Panc1 (cell line): ENCODE measurements at regions not wholly inside any gene's neighbourhood (a gene's known extent, or its start where the extent isn't known, plus 50 kb on each side); places are given as distances from the start of the nearest gene placed in this dataset.
"Not testable (repeated sequence)": the region's sequence is repeated elsewhere in the genome, so short reads cannot be mapped to it uniquely, and the experiment has no call there.

ENCODE experiments used
- ATAC-seq: fragments of 200-7000 bp; cut with Tn5 transposase; 2 replicates; pipeline ENCODE4 v1.9.1; 2020; ENCODE audit warnings: mild to moderate bottlenecking, moderate library complexity
- BruUV-seq: library from RNA; stranded (reverse); fragments of 400-500 nt; replicated peaks from 2 replicates; lab custom pipeline; 2021; lab: Mats Ljungman, UMichigan
- CTCF ChIA-PET: fragments of 300-600 bp; sonication (Branson Sonifier 250); formaldehyde crosslinking; loops from one replicate; lab custom pipeline; 2022; ENCODE audit warnings: antibody characterized with exemption; lab: Charles Lee
- POLR2A ChIA-PET: fragments of 300-600 bp; sonication (Branson Sonifier 250); formaldehyde crosslinking; loops from one replicate; lab custom pipeline; 2022; ENCODE audit warnings: antibody characterized with exemption; lab: Charles Lee
- DNase-seq: peaks from one replicate; pipeline ENCODE4 v3.0.0-alpha.2; 2010; ENCODE audit warnings: low read depth, low spot score
- H3K27ac ChIP-seq: 2 replicates; pipeline ENCODE4 v1.5.1; 2011; ENCODE audit warnings: mild to moderate bottlenecking, low read length, inconsistent platforms
- H3K27me3 ChIP-seq: fragments of 200-500 bp; sonication (Bioruptor generic); 2 replicates; pipeline ENCODE4 v1.6.0; 2014; ENCODE audit warnings: low read length, inconsistent platforms; ENCODE audit not compliant: control insufficient read depth, insufficient read depth
- H3K36me3 ChIP-seq: fragments of 200-500 bp; sonication (Bioruptor generic); 2 replicates; pipeline ENCODE4 v1.5.1; 2014; ENCODE audit warnings: inconsistent platforms, mild to moderate bottlenecking, low read length, moderate library complexity; ENCODE audit not compliant: control insufficient read depth, insufficient read depth
- H3K4me1 ChIP-seq: 2 replicates; pipeline ENCODE4 v1.5.1; 2011; ENCODE audit warnings: inconsistent platforms, mild to moderate bottlenecking, low read length, moderate library complexity; ENCODE audit not compliant: control insufficient read depth, insufficient read depth
- H3K4me3 ChIP-seq, 2 experiments: 2 replicates each; pipeline ENCODE4 v1.5.1; 2011 to 2012; ENCODE audit warnings: low read depth in 2 of 2, low read length in 2 of 2, mild to moderate bottlenecking in 2 of 2, inconsistent platforms in 1 of 2, moderate library complexity in 1 of 2
- H3K9me3 ChIP-seq: fragments of 200-500 bp; sonication (Bioruptor generic); 2 replicates; pipeline ENCODE4 v1.5.1; 2014; ENCODE audit warnings: low read depth, mild to moderate bottlenecking, inconsistent platforms, low read length, moderate library complexity; ENCODE audit not compliant: control insufficient read depth, insufficient read depth
- CTCF ChIP-seq: fragments of 450-650 bp; IDR thresholded peaks from 2 replicates; pipeline ENCODE4 v1.5.1; 2017; ENCODE audit warnings: mild to moderate bottlenecking
- POLR2AphosphoS5 ChIP-seq: IDR thresholded peaks from 2 replicates; pipeline ENCODE4 v1.6.1; 2012; ENCODE audit warnings: mild to moderate bottlenecking, low read depth, low read length, moderate library complexity
- REST ChIP-seq, 2 experiments: IDR thresholded peaks; 2 replicates each; pipeline ENCODE4 v1.6.1; 2011 to 2012; ENCODE audit warnings: low read depth in 2 of 2, control low read depth in 1 of 2, low read length in 1 of 2, mild to moderate bottlenecking in 1 of 2, moderate library complexity in 1 of 2; ENCODE audit not compliant: insufficient read depth in 1 of 2
- SIN3A ChIP-seq: IDR thresholded peaks from 2 replicates; pipeline ENCODE4 v1.6.1; 2012; ENCODE audit warnings: low read depth, mild to moderate bottlenecking, low read length, moderate library complexity, borderline replicate concordance; ENCODE audit not compliant: insufficient read depth
- TCF7L2 ChIP-seq: IDR thresholded peaks from 2 replicates; pipeline ENCODE4 v1.6.1; 2011; ENCODE audit warnings: mild to moderate bottlenecking, low read depth, low read length, inconsistent platforms
- in situ Hi-C: cut with HindIII; loops from 2 replicates; pipeline ENCODE4 v1.10.0; 2016; ENCODE audit warnings: low sequenced_read_pairs, low pct_unique_long_range_greater_than_20kb
- intact Hi-C: fragments of 100-400 bp; cut with micrococcal nuclease; formaldehyde crosslinking; loops from one replicate; pipeline ENCODE4 v1.10.0; 2022; ENCODE audit not compliant: unreplicated experiment

GRCh38 chr12:25630735-25631515 is 77.8 kb upstream of the LMNTD1 start:
- H3K36me3 ChIP-seq, CTCF ChIA-PET, BruUV-seq, H3K27ac ChIP-seq, intact Hi-C loops, in situ Hi-C loops, H3K27me3 ChIP-seq, H3K4me3 ChIP-seq, DNase-seq, H3K4me1 ChIP-seq, ATAC-seq, H3K9me3 ChIP-seq, POLR2A ChIA-PET: not testable (repeated sequence)

GRCh38 chr12:25633149-25633548 is 80.1 kb upstream of the LMNTD1 start:
- BruUV-seq, H3K4me1 ChIP-seq, POLR2A ChIA-PET, DNase-seq, ATAC-seq, H3K36me3 ChIP-seq, intact Hi-C loops, H3K9me3 ChIP-seq, H3K4me3 ChIP-seq, in situ Hi-C loops, H3K27me3 ChIP-seq, CTCF ChIA-PET, H3K27ac ChIP-seq: not testable (repeated sequence)

GRCh38 chr12:25637752-25638151 is 84.7 kb upstream of the LMNTD1 start:
- CTCF ChIA-PET: no interaction called here
- Histone ChIP-seq H3K27me3 (no peaks in the 10 kb centered on the region), H3K9me3 (no peaks in the 10 kb centered on the region), H3K27ac (no peak overlapping the region), H3K4me1 (no peaks in the 10 kb centered on the region), H3K4me3 (no peak overlapping the region), H3K36me3 (no peaks in the 10 kb centered on the region)
- POLR2A ChIA-PET: no interaction called here
- no peak for TF ChIP-seq SIN3A
- TF ChIP-seq POLR2AphosphoS5: no peak
- TF ChIP-seq TCF7L2: no peak
- no peak for TF ChIP-seq REST (IDR thresholded peaks at IDR 0.05; ENCODE audit: insufficient read depth in 1 of 2, low read depth in 2 of 2, low read length in 1 of 2)
- TF ChIP-seq CTCF: no peak
- ATAC-seq (no peak), DNase-seq (no peak)
- in situ Hi-C loops (no loop called here), intact Hi-C loops (no loop called here)
- BruUV-seq: no TSS peak
